GM18505 (cell line): ENCODE measurements at regions not wholly inside any gene's neighbourhood (a gene's known extent, or its start where the extent isn't known, plus 50 kb on each side); places are given as distances from the start of the nearest gene placed in this dataset.

Experiments
- ATAC-seq: cut with Tn5 transposase; IDR thresholded peaks from one replicate; pipeline ENCODE4 v1.9.1; 2021; ENCODE audit not compliant: unreplicated experiment
- POLR2A ChIP-seq: IDR thresholded peaks from 4 replicates; pipeline ENCODE4 v1.6.1; 2011; ENCODE audit warnings: borderline replicate concordance; ENCODE audit not compliant: insufficient read depth, insufficient read length; ENCODE audit errors: extremely low read depth

GRCh38 chr6:141346535-141346934, 786.2 kb upstream of the GJE1 start:
- no peak for TF ChIP-seq POLR2A
- ATAC-seq: no peak

- TF ChIP-seq POLR2A: no peak
Measured at GRCh38 chr6:141337191-141337590, 795.5 kb upstream of the GJE1 start.

GRCh38 chr6:141335477-141336273, 797.0 kb upstream of the GJE1 start:
- no peak for TF ChIP-seq POLR2A
- ATAC-seq: no peak

More at GRCh38 chr6:141337191-141337590, 795.5 kb upstream of the GJE1 start:
- no peak for ATAC-seq

GRCh38 chr6:141326925-141327324, 805.8 kb upstream of the GJE1 start:
- ATAC-seq: no peak
- no peak for TF ChIP-seq POLR2A

GRCh38 chr6:141326426-141326825, 806.3 kb upstream of the GJE1 start:
- TF ChIP-seq POLR2A: no peak
- ATAC-seq: no peak

- no peak for TF ChIP-seq POLR2A
- ATAC-seq: no peak
Measured at GRCh38 chr6:141321493-141322347, 811.0 kb upstream of the GJE1 start.

GRCh38 chr6:141316236-141316635, 816.5 kb upstream of the GJE1 start:
- TF ChIP-seq POLR2A: no peak

GRCh38 chr6:141313986-141314385, 818.7 kb upstream of the GJE1 start:
- no peak for ATAC-seq
- no peak for TF ChIP-seq POLR2A

More at GRCh38 chr6:141316236-141316635, 816.5 kb upstream of the GJE1 start:
- ATAC-seq: no peak

- no peak for ATAC-seq
- no peak for TF ChIP-seq POLR2A
Measured at GRCh38 chr6:141309295-141309694, 823.4 kb upstream of the GJE1 start.

GRCh38 chr6:141307309-141307998, 825.3 kb upstream of the GJE1 start:
- no peak for TF ChIP-seq POLR2A
- no peak for ATAC-seq

- no peak for ATAC-seq
- TF ChIP-seq POLR2A: no peak
Measured at GRCh38 chr6:141303907-141304306, 828.8 kb upstream of the GJE1 start.

GRCh38 chr6:141301779-141302178, 830.9 kb upstream of the GJE1 start:
- no peak for ATAC-seq
- no peak for TF ChIP-seq POLR2A
